A673 (cell line): ENCODE measurements at regions not wholly inside any gene's neighbourhood (a gene's known extent, or its start where the extent isn't known, plus 50 kb on each side); places are given as distances from the start of the nearest gene placed in this dataset.

Source experiments
- BruUV-seq: library from RNA; stranded (reverse); fragments of 400-500 nt; replicated peaks from 2 replicates; lab custom pipeline; 2021; lab: Mats Ljungman, UMichigan
- CTCF ChIA-PET: fragments of 300-600 bp; sonication (Branson Sonifier 250); formaldehyde crosslinking; loops from one replicate; lab custom pipeline; 2022; ENCODE audit warnings: antibody characterized with exemption; lab: Charles Lee
- POLR2A ChIA-PET: fragments of 300-600 bp; sonication (Branson Sonifier 250); formaldehyde crosslinking; loops from one replicate; lab custom pipeline; 2022; ENCODE audit warnings: antibody characterized with exemption; ENCODE audit not compliant: low non-redundant PET; lab: Charles Lee
- DNase-seq: peaks from one replicate; pipeline ENCODE4 v3.0.0-alpha.2; 2015; ENCODE audit warnings: low spot score
- H3K27ac ChIP-seq: fragments of 200-600 bp; sonication (generic); 2 replicates; pipeline ENCODE4 v1.5.1; 2016; ENCODE audit warnings: mixed run types, low read depth, mild to moderate bottlenecking, mixed read lengths, antibody characterized with exemption, low read length; ENCODE audit not compliant: poor library complexity, severe bottlenecking
- H3K27me3 ChIP-seq: fragments of 200-600 bp; sonication (generic); replicated peaks from 2 replicates; pipeline ENCODE4 v1.6.1; 2017; ENCODE audit warnings: mixed run types, low read depth, mild to moderate bottlenecking, mixed read lengths, antibody characterized with exemption, low read length; ENCODE audit not compliant: insufficient read depth, poor library complexity
- H3K36me3 ChIP-seq: fragments of 200-600 bp; sonication (generic); 2 replicates; pipeline ENCODE4 v1.6.1; 2016; ENCODE audit warnings: mixed run types, mild to moderate bottlenecking, mixed read lengths, antibody characterized with exemption, low read length; ENCODE audit not compliant: insufficient read depth, poor library complexity, severe bottlenecking
- H3K4me1 ChIP-seq: fragments of 200-600 bp; sonication (generic); 2 replicates; pipeline ENCODE4 v1.6.1; 2017; ENCODE audit warnings: mixed run types, mild to moderate bottlenecking, mixed read lengths, antibody characterized with exemption, low read length; ENCODE audit not compliant: insufficient read depth, poor library complexity, severe bottlenecking
- H3K4me3 ChIP-seq: fragments of 200-600 bp; sonication (generic); 2 replicates; pipeline ENCODE4 v1.5.1; 2016; ENCODE audit warnings: low read depth, mixed run types, mild to moderate bottlenecking, mixed read lengths, low read length; ENCODE audit not compliant: poor library complexity, severe bottlenecking
- H3K9me3 ChIP-seq: fragments of 200-600 bp; sonication (generic); 2 replicates; pipeline ENCODE4 v1.6.1; 2016; ENCODE audit warnings: mixed run types, low read depth, mild to moderate bottlenecking, mixed read lengths, antibody characterized with exemption, low read length; ENCODE audit not compliant: poor library complexity, severe bottlenecking
- CTCF ChIP-seq: fragments of 300-800, 200-600 bp; sonication (generic); conservative IDR thresholded peaks from 2 replicates; pipeline ENCODE4 v1.5.1; 2017; ENCODE audit warnings: low read depth, mild to moderate bottlenecking, antibody characterized with exemption, low read length, moderate library complexity, mixed read lengths
- EZH2 ChIP-seq: fragments of 200-600 bp; sonication (generic); IDR thresholded peaks from 2 replicates; pipeline ENCODE4 v1.6.1; 2017; ENCODE audit warnings: borderline replicate concordance, low read depth, mild to moderate bottlenecking, mixed read lengths, antibody characterized with exemption, low read length; ENCODE audit not compliant: poor library complexity, severe bottlenecking
- intact Hi-C: fragments of 100-400 bp; cut with micrococcal nuclease; formaldehyde crosslinking; loops from one replicate; pipeline ENCODE4 v1.10.0; 2022; ENCODE audit not compliant: unreplicated experiment

- Histone ChIP-seq H3K4me3 (no peak overlapping the region), H3K36me3 (no peaks in the 10 kb centered on the region), H3K27me3 (no peaks in the 10 kb centered on the region), H3K27ac (no peak overlapping the region), H3K4me1 (no peaks in the 10 kb centered on the region), H3K9me3 (peaks cover 11% of the 10 kb centered on the region)
- intact Hi-C loops: no loop called here
- TF ChIP-seq EZH2 (no peak), CTCF (no peak)
- no peak for DNase-seq
- ChIA-PET CTCF (no interaction called here), POLR2A (no interaction called here)
- BruUV-seq: no TSS peak
Observed at GRCh38 chr21:24577301-24577700, 1030.0 kb downstream of the MRPL39 start.

GRCh38 chr21:24561291-24561690 is 1046.0 kb downstream of the MRPL39 start:
- no peaks in the 10 kb centered on the region for H3K27me3 ChIP-seq
- no TSS peak for BruUV-seq
- ChIA-PET CTCF (no interaction called here), POLR2A (no interaction called here)
- no peak for DNase-seq
- intact Hi-C loops: no loop called here
- no peak overlapping the region for H3K4me3 ChIP-seq
- H3K9me3 ChIP-seq: no peaks in the 10 kb centered on the region
- TF ChIP-seq CTCF (no peak), EZH2 (no peak)
- H3K27ac ChIP-seq: no peak overlapping the region
- no peaks in the 10 kb centered on the region for H3K4me1 ChIP-seq
- H3K36me3 ChIP-seq: no peaks in the 10 kb centered on the region

- Histone ChIP-seq H3K9me3 (peaks cover 30% of the 10 kb centered on the region), H3K27me3 (no peaks in the 10 kb centered on the region), H3K4me1 (no peaks in the 10 kb centered on the region), H3K27ac (no peak overlapping the region), H3K36me3 (no peaks in the 10 kb centered on the region), H3K4me3 (no peak overlapping the region)
- DNase-seq: no peak
- no TSS peak for BruUV-seq
- ChIA-PET CTCF (no interaction called here), POLR2A (no interaction called here)
- intact Hi-C loops: no loop called here
- no peak for TF ChIP-seq CTCF
- TF ChIP-seq EZH2: no peak
Observed at GRCh38 chr21:24552491-24552890, 1054.8 kb downstream of the MRPL39 start.
